ENCODE measurements at regions not wholly inside any gene's neighbourhood (a gene's known extent, or its start where the extent isn't known, plus 50 kb on each side); places are given as distances from the start of the nearest gene placed in this dataset.
"Not testable (repeated sequence)": the region's sequence is repeated elsewhere in the genome, so short reads cannot be mapped to it uniquely, and the experiment has no call there.

DNA sequence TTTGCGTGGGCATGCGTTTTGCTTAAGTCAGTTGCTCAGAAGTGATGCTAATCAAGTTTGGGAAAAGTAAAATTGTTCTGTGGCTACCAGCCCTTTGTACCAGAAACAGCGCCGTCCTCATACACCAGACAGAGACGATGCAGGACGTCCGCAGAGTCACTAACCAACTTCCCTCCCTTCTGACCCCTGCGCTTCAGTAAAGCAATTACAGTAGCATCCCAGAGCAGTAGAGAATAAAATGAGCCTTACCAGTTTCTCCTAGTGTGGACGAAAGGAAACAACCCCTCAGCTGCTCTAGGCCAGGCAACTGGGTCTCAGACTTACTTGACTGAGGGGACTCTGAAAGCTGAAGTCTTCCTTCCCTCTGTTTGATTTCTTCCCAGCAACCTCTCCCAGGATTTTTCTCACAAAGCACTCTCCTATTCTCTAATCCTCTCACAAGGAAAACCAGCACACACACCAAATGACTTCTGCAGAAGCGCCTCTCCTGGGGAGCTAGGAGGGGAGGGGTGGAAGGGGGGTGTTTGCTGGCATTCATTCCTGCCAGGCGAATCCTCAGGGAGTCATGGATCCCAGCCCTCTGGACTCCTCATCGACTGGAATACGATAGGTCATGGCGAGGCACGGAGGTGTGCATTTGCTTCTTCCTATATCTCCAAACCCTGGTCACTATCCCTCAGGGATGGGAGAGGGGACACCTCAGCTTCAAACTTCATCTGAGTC, 56.0 kb upstream of the MID1 start:
- H3K4me3 ChIP-seq (ENCODE audit: low read depth, low read length) = no peak overlapping the region
- TF ChIP-seq, protein P1, sequence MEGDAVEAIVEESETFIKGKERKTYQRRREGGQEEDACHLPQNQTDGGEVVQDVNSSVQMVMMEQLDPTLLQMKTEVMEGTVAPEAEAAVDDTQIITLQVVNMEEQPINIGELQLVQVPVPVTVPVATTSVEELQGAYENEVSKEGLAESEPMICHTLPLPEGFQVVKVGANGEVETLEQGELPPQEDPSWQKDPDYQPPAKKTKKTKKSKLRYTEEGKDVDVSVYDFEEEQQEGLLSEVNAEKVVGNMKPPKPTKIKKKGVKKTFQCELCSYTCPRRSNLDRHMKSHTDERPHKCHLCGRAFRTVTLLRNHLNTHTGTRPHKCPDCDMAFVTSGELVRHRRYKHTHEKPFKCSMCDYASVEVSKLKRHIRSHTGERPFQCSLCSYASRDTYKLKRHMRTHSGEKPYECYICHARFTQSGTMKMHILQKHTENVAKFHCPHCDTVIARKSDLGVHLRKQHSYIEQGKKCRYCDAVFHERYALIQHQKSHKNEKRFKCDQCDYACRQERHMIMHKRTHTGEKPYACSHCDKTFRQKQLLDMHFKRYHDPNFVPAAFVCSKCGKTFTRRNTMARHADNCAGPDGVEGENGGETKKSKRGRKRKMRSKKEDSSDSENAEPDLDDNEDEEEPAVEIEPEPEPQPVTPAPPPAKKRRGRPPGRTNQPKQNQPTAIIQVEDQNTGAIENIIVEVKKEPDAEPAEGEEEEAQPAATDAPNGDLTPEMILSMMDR (IDR thresholded peaks at IDR 0.05; ENCODE audit: low read depth, low read length, missing control alignments) = no peak
- in situ Hi-C loops (cut with HindIII; ENCODE audit: low sequenced_read_pairs) = no loop called here
- DNase-seq (ENCODE audit: low read depth) = no peak

DNA sequence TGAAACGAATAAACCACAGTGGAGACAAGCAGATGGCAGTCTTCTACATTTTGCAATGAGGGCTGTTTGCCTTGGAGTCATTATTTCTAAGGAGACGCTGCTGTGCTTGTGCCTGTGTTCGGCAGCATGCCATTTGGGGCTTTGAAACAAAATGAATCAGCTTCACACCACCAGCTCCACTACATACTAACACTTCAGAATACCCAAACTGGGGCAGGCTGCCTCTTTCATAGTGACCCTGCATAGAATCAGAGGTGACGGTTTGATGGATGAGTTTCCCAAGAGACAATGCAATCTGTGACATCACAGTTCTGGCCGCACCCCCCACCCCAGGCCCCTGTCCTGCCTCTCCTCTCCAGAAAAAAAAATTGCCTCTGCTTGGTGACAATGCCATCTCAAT, 57.1 kb upstream of the MID1 start:
- TF ChIP-seq, protein P1 (IDR thresholded peaks at IDR 0.05; ENCODE audit: low read depth, low read length, missing control alignments) = no peak
- in situ Hi-C loops (cut with HindIII; ENCODE audit: low sequenced_read_pairs) = no loop called here
- DNase-seq (ENCODE audit: low read depth) = no peak
- H3K4me3 ChIP-seq (ENCODE audit: low read depth, low read length) = no peak overlapping the region

DNA sequence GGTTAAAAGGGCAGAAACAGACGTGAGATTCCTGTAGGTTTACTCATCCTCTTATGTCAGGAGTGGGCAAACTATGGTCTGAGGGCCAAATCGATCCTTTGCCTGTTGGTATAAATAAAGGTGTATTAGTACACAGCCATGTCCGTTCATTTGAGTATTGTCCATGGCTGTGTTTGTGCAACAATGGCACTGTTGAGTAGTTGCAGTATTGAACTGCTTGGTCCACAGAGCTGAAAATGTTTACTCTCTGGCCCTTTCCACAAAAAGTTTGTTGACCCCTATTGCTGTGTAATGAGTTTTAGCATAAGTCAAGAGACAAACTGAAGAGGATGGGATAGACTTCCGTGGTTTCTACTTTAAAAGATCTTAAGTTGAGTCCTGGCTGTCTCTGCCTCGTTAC, 59.0 kb upstream of the MID1 start:
- DNase-seq (ENCODE audit: low read depth) = no peak
- in situ Hi-C loops (cut with HindIII; ENCODE audit: low sequenced_read_pairs) = no loop called here
- H3K4me3 ChIP-seq (ENCODE audit: low read depth, low read length) = no peak overlapping the region
- TF ChIP-seq, protein P1 (IDR thresholded peaks at IDR 0.05; ENCODE audit: low read depth, low read length, missing control alignments) = no peak

DNA sequence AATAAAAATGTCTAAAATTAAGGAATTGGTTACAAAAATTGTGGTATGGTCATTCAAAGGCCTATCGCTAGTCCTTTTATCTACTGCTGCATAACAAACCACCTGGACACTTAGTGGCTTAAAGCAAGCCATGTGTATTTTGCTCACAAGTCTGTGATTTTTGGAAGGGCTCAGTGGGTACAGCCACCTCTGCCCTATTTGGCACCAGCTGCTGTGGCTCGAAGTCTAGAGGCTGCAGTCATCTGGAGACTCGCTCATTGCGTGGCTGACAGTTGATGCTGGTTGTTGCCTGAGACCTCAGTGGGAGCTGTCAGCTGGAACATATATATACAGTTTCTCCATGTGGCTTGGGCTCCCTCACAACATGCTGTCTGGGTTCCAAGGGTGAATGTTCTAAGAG, 60.8 kb upstream of the MID1 start:
- TF ChIP-seq, protein P1 (IDR thresholded peaks at IDR 0.05; ENCODE audit: low read depth, low read length, missing control alignments) = no peak
- H3K4me3 ChIP-seq (ENCODE audit: low read depth, low read length) = no peak overlapping the region
- in situ Hi-C loops (cut with HindIII; ENCODE audit: low sequenced_read_pairs) = no loop called here
- no peak for DNase-seq (ENCODE audit: low read depth)

DNA sequence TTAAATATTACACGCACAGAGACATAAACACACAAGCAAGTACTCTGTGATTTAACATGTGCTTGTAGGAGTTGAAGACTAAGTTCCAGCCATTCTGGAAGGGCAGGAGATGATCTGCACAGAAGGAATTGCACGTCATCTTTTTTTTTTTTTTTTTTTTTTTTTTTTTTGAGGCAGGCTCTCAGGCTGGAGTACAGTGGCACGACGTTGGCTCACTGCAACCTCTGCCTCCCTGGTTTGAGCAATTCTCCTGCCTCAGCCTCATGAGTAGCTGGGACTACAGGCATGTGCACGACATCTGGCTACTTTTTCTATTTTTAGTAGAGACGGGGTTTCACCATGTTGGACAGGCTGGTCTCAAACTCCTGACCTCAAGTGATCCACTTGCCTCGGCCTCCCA, 63.2 kb upstream of the MID1 start:
- in situ Hi-C loops (cut with HindIII; ENCODE audit: low sequenced_read_pairs); H3K4me3 ChIP-seq (ENCODE audit: low read depth, low read length); DNase-seq (ENCODE audit: low read depth): not testable (repeated sequence)

DNA sequence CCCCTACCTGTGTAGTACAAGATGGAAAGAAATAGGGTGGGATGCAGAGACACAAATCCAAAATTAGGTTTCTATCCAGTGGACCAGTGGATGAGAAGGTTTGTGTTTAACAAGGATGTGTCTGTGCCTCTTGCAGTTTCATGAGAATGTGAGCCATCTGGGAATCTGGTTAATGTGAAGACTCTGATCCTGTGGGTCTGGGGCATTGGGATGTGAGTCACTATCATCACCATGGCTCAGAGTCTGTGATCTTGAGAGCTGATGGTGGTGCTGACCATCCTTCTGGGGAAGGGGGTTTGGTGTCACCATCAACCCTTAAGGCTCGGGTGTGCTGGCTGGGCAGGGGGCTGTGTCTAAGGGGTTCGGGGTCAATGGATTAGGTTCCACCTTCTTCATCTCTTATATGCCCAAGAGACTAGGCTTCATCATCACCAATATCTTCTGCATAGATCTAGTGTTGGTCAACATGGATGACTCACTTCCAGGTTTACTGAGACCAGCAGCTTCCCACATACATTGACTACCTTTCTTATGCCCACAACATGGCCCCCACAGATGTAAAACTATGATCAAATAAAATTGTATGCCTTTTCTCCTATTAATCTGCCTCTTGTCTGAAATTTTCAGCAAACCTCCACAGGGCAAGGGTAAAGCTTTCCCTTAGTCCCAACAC, 65.7 kb upstream of the MID1 start:
- no peak for DNase-seq (ENCODE audit: low read depth)
- TF ChIP-seq, protein P1 (IDR thresholded peaks at IDR 0.05; ENCODE audit: low read depth, low read length, missing control alignments) = no peak
- H3K4me3 ChIP-seq (ENCODE audit: low read depth, low read length) = no peak overlapping the region
- in situ Hi-C loops (cut with HindIII; ENCODE audit: low sequenced_read_pairs) = no loop called here

DNA sequence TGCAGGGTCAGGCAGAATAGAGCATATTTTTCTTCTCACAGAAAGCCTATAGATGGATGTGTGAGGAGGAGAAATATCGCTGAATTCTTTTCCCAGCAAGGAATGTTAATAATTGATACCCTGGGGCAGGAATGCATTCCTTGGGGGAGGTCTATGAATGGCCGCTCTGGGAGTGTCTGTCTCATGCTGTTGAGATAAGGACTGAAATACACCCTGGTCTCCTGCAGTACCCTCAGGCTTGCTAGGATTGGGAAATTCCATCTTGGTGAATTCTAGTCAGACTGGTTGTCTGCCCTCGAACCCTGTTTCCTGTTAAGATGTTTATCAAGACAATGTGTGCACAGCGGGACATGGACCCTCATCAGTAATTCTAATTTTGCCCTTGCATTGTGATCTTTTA, 71.4 kb upstream of the MID1 start:
- in situ Hi-C loops (cut with HindIII; ENCODE audit: low sequenced_read_pairs); H3K4me3 ChIP-seq (ENCODE audit: low read depth, low read length); DNase-seq (ENCODE audit: low read depth): not testable (repeated sequence)

All from astrocyte of the cerebellum (primary cell).